ENCODE measurements at regions not wholly inside any gene's neighbourhood (a gene's known extent, or its start where the extent isn't known, plus 50 kb on each side); places are given as distances from the start of the nearest gene placed in this dataset.
"Not testable (repeated sequence)": the region's sequence is repeated elsewhere in the genome, so short reads cannot be mapped to it uniquely, and the experiment has no call there.

- Histone ChIP-seq H3K4me3 (IDR thresholded peaks at IDR 0.05; ENCODE audit: insufficient read depth, low read depth, low read length) (no peak overlapping the region), H3K27me3 (ENCODE audit: insufficient read depth, low read depth) (no peaks in the 10 kb centered on the region), H3K79me2 (ENCODE audit: insufficient read depth, low read depth) (no peaks in the 10 kb centered on the region), H3K4me1 (ENCODE audit: low read depth, poor library complexity, severe bottlenecking) (no peaks in the 10 kb centered on the region), H4K20me1 (ENCODE audit: insufficient read depth) (no peaks in the 10 kb centered on the region), H3K27ac (no peak overlapping the region), H2AFZ (ENCODE audit: low read depth) (no peak overlapping the region), H3K4me2 (no peak overlapping the region), H3K36me3 (ENCODE audit: insufficient read depth) (no peaks in the 10 kb centered on the region), H3K9ac (no peak overlapping the region)
- TF ChIP-seq, protein P1, sequence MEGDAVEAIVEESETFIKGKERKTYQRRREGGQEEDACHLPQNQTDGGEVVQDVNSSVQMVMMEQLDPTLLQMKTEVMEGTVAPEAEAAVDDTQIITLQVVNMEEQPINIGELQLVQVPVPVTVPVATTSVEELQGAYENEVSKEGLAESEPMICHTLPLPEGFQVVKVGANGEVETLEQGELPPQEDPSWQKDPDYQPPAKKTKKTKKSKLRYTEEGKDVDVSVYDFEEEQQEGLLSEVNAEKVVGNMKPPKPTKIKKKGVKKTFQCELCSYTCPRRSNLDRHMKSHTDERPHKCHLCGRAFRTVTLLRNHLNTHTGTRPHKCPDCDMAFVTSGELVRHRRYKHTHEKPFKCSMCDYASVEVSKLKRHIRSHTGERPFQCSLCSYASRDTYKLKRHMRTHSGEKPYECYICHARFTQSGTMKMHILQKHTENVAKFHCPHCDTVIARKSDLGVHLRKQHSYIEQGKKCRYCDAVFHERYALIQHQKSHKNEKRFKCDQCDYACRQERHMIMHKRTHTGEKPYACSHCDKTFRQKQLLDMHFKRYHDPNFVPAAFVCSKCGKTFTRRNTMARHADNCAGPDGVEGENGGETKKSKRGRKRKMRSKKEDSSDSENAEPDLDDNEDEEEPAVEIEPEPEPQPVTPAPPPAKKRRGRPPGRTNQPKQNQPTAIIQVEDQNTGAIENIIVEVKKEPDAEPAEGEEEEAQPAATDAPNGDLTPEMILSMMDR (conservative IDR thresholded peaks at IDR 0.05; ENCODE audit: low read depth, low read length), result no peak
Observed at GRCh38 chr5:135095871-135096270, 61.8 kb upstream of the PITX1 start.

DNA sequence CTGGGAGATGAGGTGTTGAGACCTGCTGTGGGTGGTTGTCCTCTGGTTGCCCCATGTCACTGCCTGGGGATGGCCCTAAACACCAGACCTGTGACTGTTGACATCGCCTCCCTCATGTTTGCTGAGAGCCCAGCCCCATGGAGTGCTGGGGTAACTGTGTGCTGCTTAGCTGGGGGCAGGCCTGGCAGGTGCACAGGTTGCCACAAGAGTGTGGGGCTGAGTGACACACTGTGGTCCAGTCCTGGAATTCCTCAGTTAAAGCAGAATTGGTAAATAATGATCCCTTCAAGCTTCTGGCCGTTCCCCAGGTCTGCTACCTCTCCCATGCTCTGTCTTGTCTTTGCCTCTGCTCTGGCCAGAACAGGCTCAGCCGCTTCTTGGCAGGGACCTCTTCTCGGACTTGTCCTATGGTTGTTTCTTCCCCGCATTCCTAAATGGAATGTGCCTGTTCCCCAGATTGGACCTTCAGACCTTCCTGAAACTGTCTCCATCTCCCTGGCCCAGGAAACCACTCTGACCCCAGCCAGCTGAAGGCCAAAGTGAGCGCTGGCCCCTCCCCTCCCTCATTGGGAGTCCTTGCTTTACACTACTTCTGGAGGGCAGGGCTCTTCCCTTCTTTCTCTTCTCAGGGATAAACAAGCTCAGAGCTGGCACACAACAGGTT lies 61.2 kb upstream of the PITX1 start:
- Histone ChIP-seq H3K4me3 (IDR thresholded peaks at IDR 0.05; ENCODE audit: insufficient read depth, low read depth, low read length) (no peak overlapping the region), H3K79me2 (ENCODE audit: insufficient read depth, low read depth) (no peaks in the 10 kb centered on the region)
- TF ChIP-seq, protein P1 (conservative IDR thresholded peaks at IDR 0.05; ENCODE audit: low read depth, low read length), result no peak

DNA sequence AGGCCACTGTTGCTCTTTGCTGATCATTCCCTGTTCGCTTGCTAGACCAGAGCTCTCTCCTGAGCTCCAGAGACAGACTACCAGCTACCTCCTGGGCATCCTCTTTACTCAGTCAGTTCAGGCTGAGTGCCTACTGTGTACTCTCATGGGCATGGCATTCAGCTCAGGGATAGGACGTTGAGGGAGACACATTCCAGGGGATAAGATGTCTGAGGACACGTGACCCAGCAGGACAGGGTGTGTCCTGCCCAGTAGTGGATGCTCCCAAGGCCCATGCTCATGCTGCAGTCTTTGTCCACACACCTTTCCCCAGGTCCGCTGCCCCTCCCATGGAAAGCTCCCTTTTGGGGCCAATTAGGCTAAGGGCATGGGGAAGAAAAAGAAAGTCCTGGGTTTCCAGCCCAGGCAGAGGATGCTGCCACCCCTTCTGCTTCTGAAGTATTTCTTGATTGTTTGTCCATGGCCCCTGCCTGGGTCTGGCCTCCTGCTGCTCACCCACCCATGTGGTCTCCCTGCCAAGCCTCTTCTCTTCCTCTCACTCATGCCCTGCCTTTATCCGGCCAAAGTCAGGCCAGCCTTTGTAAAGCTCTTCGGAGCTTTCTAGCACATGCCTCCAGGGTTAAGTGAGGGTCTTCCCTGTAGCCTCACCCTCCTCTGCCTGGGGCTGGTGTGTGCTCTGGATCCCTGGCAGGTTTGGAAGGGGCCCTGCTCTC lies 60.5 kb upstream of the PITX1 start:
- TF ChIP-seq, protein P1 (conservative IDR thresholded peaks at IDR 0.05; ENCODE audit: low read depth, low read length), result no peak
- Histone ChIP-seq H3K4me2 (no peak overlapping the region), H3K27ac (no peak overlapping the region), H3K4me3 (IDR thresholded peaks at IDR 0.05; ENCODE audit: insufficient read depth, low read depth, low read length) (no peak overlapping the region), H3K79me2 (ENCODE audit: insufficient read depth, low read depth) (no peaks in the 10 kb centered on the region), H4K20me1 (ENCODE audit: insufficient read depth) (no peaks in the 10 kb centered on the region), H3K4me1 (ENCODE audit: low read depth, poor library complexity, severe bottlenecking) (no peaks in the 10 kb centered on the region), H3K9ac (no peak overlapping the region), H2AFZ (ENCODE audit: low read depth) (no peak overlapping the region), H3K27me3 (ENCODE audit: insufficient read depth, low read depth) (no peaks in the 10 kb centered on the region), H3K36me3 (ENCODE audit: insufficient read depth) (no peaks in the 10 kb centered on the region)

More for the DNA sequence above, 61.2 kb upstream of the PITX1 start:
- H3K27ac ChIP-seq, result no peak overlapping the region
- no peaks in the 10 kb centered on the region for H4K20me1 ChIP-seq (ENCODE audit: insufficient read depth)
- no peaks in the 10 kb centered on the region for H3K4me1 ChIP-seq (ENCODE audit: low read depth, poor library complexity, severe bottlenecking)
- H2AFZ ChIP-seq (ENCODE audit: low read depth), result no peak overlapping the region
- no peak overlapping the region for H3K9ac ChIP-seq
- no peak overlapping the region for H3K4me2 ChIP-seq
- H3K36me3 ChIP-seq (ENCODE audit: insufficient read depth), result no peaks in the 10 kb centered on the region
- H3K27me3 ChIP-seq (ENCODE audit: insufficient read depth, low read depth), result no peaks in the 10 kb centered on the region

GRCh38 chr5:135093483-135093882 lies 59.5 kb upstream of the PITX1 start:
- not testable (repeated sequence) for H3K4me1 ChIP-seq (ENCODE audit: low read depth, poor library complexity, severe bottlenecking); H3K4me3 ChIP-seq (IDR thresholded peaks at IDR 0.05; ENCODE audit: insufficient read depth, low read depth, low read length); H2AFZ ChIP-seq (ENCODE audit: low read depth); H3K27me3 ChIP-seq (ENCODE audit: insufficient read depth, low read depth); H3K4me2 ChIP-seq; H4K20me1 ChIP-seq (ENCODE audit: insufficient read depth); H3K9ac ChIP-seq; H3K36me3 ChIP-seq (ENCODE audit: insufficient read depth); H3K27ac ChIP-seq; H3K79me2 ChIP-seq (ENCODE audit: insufficient read depth, low read depth)

DNA sequence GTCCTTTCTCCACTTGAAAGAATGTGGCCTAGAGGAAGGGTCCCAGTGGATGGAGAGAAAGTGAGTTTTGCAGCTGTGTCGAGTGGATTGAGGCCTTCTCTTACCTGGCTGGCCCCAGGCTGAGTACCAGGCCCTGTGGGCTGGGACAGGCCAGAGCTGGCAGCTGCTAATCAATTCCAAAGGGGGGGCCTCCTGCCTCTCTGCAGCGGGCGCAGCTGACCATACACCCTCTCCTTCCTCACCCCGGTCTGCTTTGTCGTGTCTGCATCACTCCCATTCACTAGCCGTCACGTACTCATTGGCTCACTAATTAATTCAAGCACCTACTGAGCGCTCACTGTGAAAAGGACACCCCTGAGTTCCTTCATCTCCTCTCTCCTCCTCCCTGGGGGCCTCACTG lies 58.4 kb upstream of the PITX1 start:
- no peak overlapping the region for H3K27ac ChIP-seq
- TF ChIP-seq, protein P1 (conservative IDR thresholded peaks at IDR 0.05; ENCODE audit: low read depth, low read length), result no peak
- H2AFZ ChIP-seq (ENCODE audit: low read depth), result no peak overlapping the region
- H3K36me3 ChIP-seq (ENCODE audit: insufficient read depth), result no peaks in the 10 kb centered on the region
- H3K4me2 ChIP-seq, result no peak overlapping the region
- no peaks in the 10 kb centered on the region for H4K20me1 ChIP-seq (ENCODE audit: insufficient read depth)
- H3K79me2 ChIP-seq (ENCODE audit: insufficient read depth, low read depth), result no peaks in the 10 kb centered on the region
- no peak overlapping the region for H3K9ac ChIP-seq
- H3K27me3 ChIP-seq (ENCODE audit: insufficient read depth, low read depth), result no peaks in the 10 kb centered on the region
- no peaks in the 10 kb centered on the region for H3K4me1 ChIP-seq (ENCODE audit: low read depth, poor library complexity, severe bottlenecking)
- H3K4me3 ChIP-seq (IDR thresholded peaks at IDR 0.05; ENCODE audit: insufficient read depth, low read depth, low read length), result no peak overlapping the region
